H1 (cell line): ENCODE measurements at regions not wholly inside any gene's neighbourhood (a gene's known extent, or its start where the extent isn't known, plus 50 kb on each side); places are given as distances from the start of the nearest gene placed in this dataset.
A peak's percentile ranks its signal among the peaks of the same experiment; 100 is the strongest.

ENCODE experiments used
- CTCF ChIA-PET: fragments of 300-600 bp; sonication (Branson Sonifier 250); formaldehyde crosslinking; loops from one replicate; lab custom pipeline; 2021; ENCODE audit not compliant: partially characterized antibody; lab: Charles Lee
- POLR2A ChIA-PET: fragments of 300-600 bp; sonication (Branson Sonifier 250); formaldehyde crosslinking; loops from one replicate; lab custom pipeline; 2021; ENCODE audit warnings: inconsistent platforms; ENCODE audit not compliant: partially characterized antibody; lab: Charles Lee
- DNase-seq, 2 experiments: peaks; one replicate each; pipeline versions ENCODE4 v3.0.0 to v3.0.0-alpha.2; 2010 to 2022; ENCODE audit warnings: low spot score in 2 of 2, low read depth in 1 of 2, mixed read lengths in 1 of 2
- FAIRE-seq: peaks from 2 replicates; lab custom pipeline; 2011; peaks lifted over from hg19 to GRCh38; lab: Jason Lieb, UNC
- H2AFZ ChIP-seq: 2 replicates; pipeline ENCODE4 v1.8.1; 2012; ENCODE audit warnings: low read length, inconsistent platforms
- H2AK5ac ChIP-seq: 2 replicates; pipeline ENCODE4 v1.6.1; 2013; ENCODE audit warnings: low read depth, low read length
- H2BK120ac ChIP-seq: replicated peaks from 2 replicates; pipeline ENCODE3; 2013; ENCODE audit warnings: low read depth, low read length, inconsistent platforms
- H2BK12ac ChIP-seq: 2 replicates; pipeline ENCODE4 v1.6.1; 2013; ENCODE audit warnings: low read depth, low read length
- H2BK15ac ChIP-seq: 2 replicates; pipeline ENCODE4 v1.6.1; 2013; ENCODE audit warnings: low read length
- H2BK20ac ChIP-seq: 2 replicates; pipeline ENCODE4 v1.6.1; 2013; ENCODE audit warnings: low read length
- H2BK5ac ChIP-seq: 2 replicates; pipeline ENCODE4 v1.6.1; 2013; ENCODE audit warnings: low read depth, low read length
- H3K14ac ChIP-seq: 2 replicates; pipeline ENCODE4 v1.6.1; 2013; ENCODE audit warnings: inconsistent platforms; ENCODE audit not compliant: insufficient read length
- H3K18ac ChIP-seq: 2 replicates; pipeline ENCODE4 v1.6.1; 2013; ENCODE audit warnings: low read length; ENCODE audit errors: extremely low read depth
- H3K23ac ChIP-seq: 2 replicates; pipeline ENCODE4 v1.6.1; 2013; ENCODE audit warnings: inconsistent platforms; ENCODE audit not compliant: insufficient read length
- H3K23me2 ChIP-seq: 2 replicates; pipeline ENCODE4 v1.6.1; 2013; ENCODE audit warnings: low read depth, low read length
- H3K27ac ChIP-seq: 2 replicates; pipeline ENCODE4 v1.6.1; 2011; ENCODE audit warnings: low read depth, low read length, inconsistent platforms
- H3K27me3 ChIP-seq, 4 experiments: replicated peaks in 1 of 4; 1 replicate in 1 of 4; 2 replicates in 3 of 4; pipeline versions ENCODE4 v1.6.1 to v1.8.1; 2011 to 2013; ENCODE audit warnings: low read length in 3 of 4, mild to moderate bottlenecking in 3 of 4, inconsistent platforms in 2 of 4, mixed read lengths in 2 of 4, moderate library complexity in 1 of 4; ENCODE audit not compliant: control insufficient read depth in 3 of 4, insufficient read depth in 3 of 4; ENCODE audit errors: extremely low read depth in 1 of 4
- H3K36me3 ChIP-seq, 4 experiments: 2 replicates each; pipeline versions ENCODE4 v1.6.1 to v1.8.1; 2011 to 2013; ENCODE audit warnings: mild to moderate bottlenecking in 4 of 4, low read length in 3 of 4, moderate library complexity in 2 of 4, control low read depth in 1 of 4, inconsistent platforms in 1 of 4; ENCODE audit not compliant: insufficient read depth in 4 of 4, control insufficient read depth in 2 of 4
- H3K4ac ChIP-seq: replicated peaks from 2 replicates; pipeline ENCODE3; 2013; ENCODE audit warnings: low read length, low read depth, mixed read lengths, inconsistent platforms; ENCODE audit not compliant: insufficient read length
- H3K4me1 ChIP-seq, 4 experiments: replicated peaks in 1 of 4; 1 replicate in 1 of 4; 2 replicates in 3 of 4; pipeline versions ENCODE4 v1.6.1 to v1.8.1; 2011 to 2013; ENCODE audit warnings: low read length in 3 of 4, inconsistent platforms in 2 of 4, mixed read lengths in 1 of 4; ENCODE audit not compliant: insufficient read depth in 4 of 4, control insufficient read depth in 3 of 4
- H3K4me2 ChIP-seq, 2 experiments: 2 replicates each; pipeline versions ENCODE4 v1.6.1 to v1.8.1; 2011 to 2013; ENCODE audit warnings: low read depth in 2 of 2, low read length in 2 of 2, control low read depth in 1 of 2, inconsistent platforms in 1 of 2, mild to moderate bottlenecking in 1 of 2; ENCODE audit not compliant: insufficient read depth in 1 of 2
- H3K4me3 ChIP-seq, 4 experiments: fragments of 200-600, 300-600 bp in 1 of 4; sonication (generic), shearing (Covaris generic), sonication (Bioruptor Twin) in 1 of 4; 2 replicates each; pipeline versions ENCODE4 v1.5.1 to v1.8.1; 2011 to 2016; ENCODE audit warnings: low read length in 4 of 4, low read depth in 3 of 4, control low read depth in 2 of 4, inconsistent platforms in 2 of 4, mild to moderate bottlenecking in 2 of 4, mixed read lengths in 1 of 4, moderate library complexity in 1 of 4; ENCODE audit not compliant: insufficient read depth in 2 of 4; ENCODE audit errors: extremely low read depth in 1 of 4
- H3K56ac ChIP-seq: replicated peaks from 2 replicates; pipeline ENCODE3; 2013; ENCODE audit warnings: low read depth, mild to moderate bottlenecking, mixed read lengths, low read length, inconsistent platforms; ENCODE audit not compliant: insufficient read length
- H3K79me1 ChIP-seq: 2 replicates; pipeline ENCODE4 v1.6.1; 2013; ENCODE audit warnings: low read depth, low read length, control low read depth
- H3K79me2 ChIP-seq, 2 experiments: 2 replicates each; pipeline versions ENCODE4 v1.6.1 to v1.8.1; 2012 to 2013; ENCODE audit warnings: low read length in 2 of 2, mild to moderate bottlenecking in 2 of 2, inconsistent platforms in 1 of 2; ENCODE audit not compliant: insufficient read depth in 2 of 2, control insufficient read depth in 1 of 2
- H3K9ac ChIP-seq, 4 experiments: replicated peaks in 1 of 4; 1 replicate in 1 of 4; 2 replicates in 3 of 4; pipeline versions ENCODE4 v1.6.1 to v1.8.1; 2011 to 2013; ENCODE audit warnings: low read depth in 3 of 4, low read length in 3 of 4, control low read depth in 2 of 4, mild to moderate bottlenecking in 2 of 4, moderate library complexity in 2 of 4, inconsistent platforms in 1 of 4; ENCODE audit errors: extremely low read depth in 1 of 4
- H3K9me3 ChIP-seq, 2 experiments: 2 replicates each; pipeline versions ENCODE4 v1.6.1 to v1.8.1; 2012 to 2013; ENCODE audit warnings: mild to moderate bottlenecking in 2 of 2, moderate library complexity in 2 of 2, control low read depth in 1 of 2, inconsistent platforms in 1 of 2, low read depth in 1 of 2, low read length in 1 of 2, mixed read lengths in 1 of 2; ENCODE audit not compliant: insufficient read depth in 2 of 2
- H4K20me1 ChIP-seq, 2 experiments: replicated peaks in 1 of 2; 2 replicates each; pipeline versions ENCODE3 to v1.8.1; 2011 to 2013; ENCODE audit warnings: inconsistent platforms in 2 of 2, low read length in 2 of 2, mild to moderate bottlenecking in 1 of 2; ENCODE audit not compliant: insufficient read depth in 2 of 2, control insufficient read depth in 1 of 2
- H4K5ac ChIP-seq: 2 replicates; pipeline ENCODE4 v1.6.1; 2013; ENCODE audit warnings: low read length, low read depth, mixed read lengths, inconsistent platforms; ENCODE audit not compliant: insufficient read length
- H4K8ac ChIP-seq: 2 replicates; pipeline ENCODE4 v1.8.0; 2013; ENCODE audit warnings: mild to moderate bottlenecking, moderate library complexity, low read length, inconsistent platforms; ENCODE audit not compliant: insufficient read depth; ENCODE audit errors: extremely low read depth
- H4K91ac ChIP-seq: replicated peaks from 2 replicates; pipeline ENCODE3; 2013; ENCODE audit warnings: low read length, mixed read lengths, inconsistent platforms; ENCODE audit not compliant: insufficient read length
- ASH2L ChIP-seq: fragments of 200-600, 300-600 bp; sonication (generic); IDR thresholded peaks from one replicate; pipeline ENCODE4 v1.7.1; 2017; ENCODE audit warnings: low read length
- BACH1 ChIP-seq: IDR thresholded peaks from 2 replicates; pipeline ENCODE4 v1.6.1; 2012; ENCODE audit warnings: low read length, improper control_type of control experiment
- BCL11A ChIP-seq, 2 experiments: IDR thresholded peaks; one replicate each; pipeline ENCODE4 v1.6.1; 2011; ENCODE audit warnings: low read depth in 2 of 2, low read length in 2 of 2, mild to moderate bottlenecking in 2 of 2
- CBX5 ChIP-seq: fragments of 300-800, 300-1000 bp; sonication (generic); IDR thresholded peaks from 2 replicates; pipeline ENCODE4 v1.7.1; 2016; ENCODE audit warnings: antibody characterized with exemption, low read length, low read depth
- CBX8 ChIP-seq: fragments of 300-800, 300-1000 bp; sonication (generic); IDR thresholded peaks from 2 replicates; pipeline ENCODE4 v1.7.1; 2016; ENCODE audit warnings: low read depth, low read length, borderline replicate concordance
- E2F6 ChIP-seq: IDR thresholded peaks from 2 replicates; pipeline ENCODE4 v1.6.1; 2012; ENCODE audit warnings: inconsistent platforms
- RFX5 ChIP-seq: IDR thresholded peaks from 2 replicates; pipeline ENCODE4 v1.6.1; 2011; ENCODE audit warnings: low read depth, low read length, improper control_type of control experiment, borderline replicate concordance
- RNF2 ChIP-seq: fragments of 200-900, 300-1000 bp; sonication (generic); IDR thresholded peaks from 2 replicates; pipeline ENCODE4 v1.7.1; 2016; ENCODE audit warnings: borderline replicate concordance, low read depth, mild to moderate bottlenecking, antibody characterized with exemption, low read length; ENCODE audit not compliant: poor library complexity, severe bottlenecking; ENCODE audit errors: missing control alignments
- SAP30 ChIP-seq: fragments of 300-600 bp; sonication (generic); IDR thresholded peaks from 2 replicates; pipeline ENCODE4 v1.7.1; 2012; ENCODE audit warnings: low read length, moderate library complexity, mild to moderate bottlenecking, inconsistent platforms; ENCODE audit not compliant: insufficient read depth, insufficient replicate concordance
- SUZ12 ChIP-seq: fragments of 200-600 bp; sonication (generic); IDR thresholded peaks from 2 replicates; pipeline ENCODE4 v1.6.1; 2012; ENCODE audit warnings: mild to moderate bottlenecking, inconsistent platforms, low read length, moderate library complexity, mixed read lengths
- TBP ChIP-seq: IDR thresholded peaks from 2 replicates; pipeline ENCODE4 v1.6.1; 2011; ENCODE audit warnings: low read depth, low read length, improper control_type of control experiment
- USF2 ChIP-seq: IDR thresholded peaks from 2 replicates; pipeline ENCODE4 v1.6.1; 2011; ENCODE audit warnings: low read length, improper control_type of control experiment
- WGBS, 2 experiments: shearing (Covaris generic) in 1 of 2; methylation state at CpG; one replicate each; pipeline versions ENCODE4 v1.1.6 to v1.1.7; 2013 to 2015; ENCODE audit warnings: low lambda C conversion rate in 2 of 2, mixed read lengths in 2 of 2, inconsistent platforms in 1 of 2, low coverage in 1 of 2, missing lambda C conversion rate in 1 of 2; ENCODE audit not compliant: insufficient replicate concordance in 2 of 2, insufficient coverage in 1 of 2, insufficient read length in 1 of 2; ENCODE audit errors: extremely low coverage in 1 of 2, missing lambda C conversion rate in 1 of 2; 5-methylcytosine and 5-hydroxymethylcytosine counted together

GRCh38 chr11:91872243-91872642 lies 352.4 kb upstream of the FAT3 start:
- 89% methylated on average over 5 of the region's 5 CpGs; no CpG with 5 or more reads in 1 of the 2 experiments for WGBS, 2 experiments
- H3K79me2 ChIP-seq = no peaks in the 10 kb centered on the region
- H2AK5ac ChIP-seq = no peak overlapping the region
- no peak overlapping the region for H4K91ac ChIP-seq
- no peak overlapping the region for H4K5ac ChIP-seq
- no peaks in the 10 kb centered on the region for H3K9me3 ChIP-seq
- H3K4me1 ChIP-seq = 0 out of 7 replicates have a peak, but pooled peaks cover 0 to 2% (median 0%) of the 10 kb centered on the region in 4 experiments
- H2BK120ac ChIP-seq = no peak overlapping the region
- H3K23ac ChIP-seq = no peak overlapping the region
- ChIA-PET POLR2A (no interaction called here), CTCF (interaction anchor here (0.7 to 0.9 kb wide), 2 partner anchors 9 to 20 kb away, joined by 3 read pairs; no protein-coding TSS in a partner anchor)
- H3K14ac ChIP-seq = no peak overlapping the region
- H4K20me1 ChIP-seq = no peaks in the 10 kb centered on the region
- H3K9ac ChIP-seq = no peak overlapping the region
- H3K4me3 ChIP-seq = no peak overlapping the region
- H4K8ac ChIP-seq = no peak overlapping the region
- H2BK15ac ChIP-seq = no peak overlapping the region
- no peak overlapping the region for H3K18ac ChIP-seq
- H2BK5ac ChIP-seq = no peak overlapping the region
- no peak overlapping the region for H3K27ac ChIP-seq
- no peak overlapping the region for H2BK20ac ChIP-seq
- FAIRE-seq = no peak
- no peak overlapping the region for H3K56ac ChIP-seq
- peaks cover 0 to 1% (median 0%) of the 10 kb centered on the region in 4 experiments; a peak in 1 of 7 replicates for H3K27me3 ChIP-seq
- no peak for DNase-seq
- no peaks in the 10 kb centered on the region for H3K36me3 ChIP-seq
- H2AFZ ChIP-seq = 0 out of 2 replicates have a peak overlapping the region, but pooled peaks have one; percentile 16
- H3K4ac ChIP-seq = no peak overlapping the region
- H3K4me2 ChIP-seq = no peak overlapping the region
- H3K23me2 ChIP-seq = no peaks in the 10 kb centered on the region
- H2BK12ac ChIP-seq = no peak overlapping the region
- no peaks in the 10 kb centered on the region for H3K79me1 ChIP-seq
- TF ChIP-seq TBP (no peak), SUZ12 (no peak), CBX8 (no peak), RFX5 (no peak), CBX5 (no peak), USF2 (no peak), BACH1 (no peak), ASH2L (no peak), E2F6 (no peak), RNF2 (no peak), SAP30 (no peak), BCL11A (IDR thresholded peaks at IDR 0.05; ENCODE audit: low read depth in 2 of 2, low read length in 2 of 2) (no peak)
